Vagina (tissue), 2 donors: ENCODE measurements at regions not wholly inside any gene's neighbourhood (a gene's known extent, or its start where the extent isn't known, plus 50 kb on each side); places are given as distances from the start of the nearest gene placed in this dataset.
"Not testable (repeated sequence)": the region's sequence is repeated elsewhere in the genome, so short reads cannot be mapped to it uniquely, and the experiment has no call there.

Source experiments
- DNase-seq, 2 donors: peaks; one replicate each; pipeline ENCODE4 v3.0.0-alpha.2; 2017; ENCODE audit errors: extremely low spot score in 2 of 2
- H3K27ac ChIP-seq: fragments of 200-600 bp; sonication (generic); one replicate; pipeline ENCODE4 v1.5.1; 2019
- H3K27me3 ChIP-seq: fragments of 200-600 bp; sonication (generic); one replicate; pipeline ENCODE4 v1.5.1; 2019
- H3K36me3 ChIP-seq, 2 donors: fragments of 200-600 bp; sonication (generic); one replicate each; pipeline ENCODE4 v1.5.1; 2017 to 2019
- H3K4me1 ChIP-seq: fragments of 200-600 bp; sonication (generic); one replicate; pipeline ENCODE4 v1.5.1; 2019
- H3K4me3 ChIP-seq, 2 donors: fragments of 200-600 bp; sonication (generic); 1 replicate in 1 of 2; 2 replicates in 1 of 2; pipeline ENCODE4 v1.5.1; 2016 to 2019
- H3K9me3 ChIP-seq: fragments of 200-600 bp; sonication (generic); one replicate; pipeline ENCODE4 v1.5.1; 2019
- POLR2A ChIP-seq, 2 donors: fragments of 450-650 bp; IDR thresholded peaks; one replicate each; pipeline ENCODE4 v1.6.1; 2017; ENCODE audit warnings: antibody characterized with exemption in 2 of 2, mild to moderate bottlenecking in 2 of 2, moderate library complexity in 2 of 2
- POLR2AphosphoS5 ChIP-seq, 2 donors: sonication (generic); formaldehyde crosslinking; IDR thresholded peaks; one replicate each; pipeline ENCODE4 v1.9.0; 2017; ENCODE audit warnings: antibody characterized with exemption in 2 of 2, mild to moderate bottlenecking in 2 of 2, low read depth in 1 of 2; ENCODE audit not compliant: insufficient read depth in 1 of 2
- intact Hi-C: fragments of 100-400 bp; cut with DNase I; formaldehyde crosslinking; loops from one replicate; pipeline ENCODE4 v1.15.1; 2023
- TF ChIP-seq, protein P1 (sequence below), 3 experiments: fragments of 450-650 bp in 2 of 3; fragments of 200-600 bp in 1 of 3; sonication (generic) in 1 of 3; IDR thresholded peaks; one replicate each; pipeline ENCODE4 v1.5.1; 2017 to 2019; ENCODE audit warnings: antibody characterized with exemption in 3 of 3, mild to moderate bottlenecking in 2 of 3, moderate library complexity in 2 of 3

DNA sequence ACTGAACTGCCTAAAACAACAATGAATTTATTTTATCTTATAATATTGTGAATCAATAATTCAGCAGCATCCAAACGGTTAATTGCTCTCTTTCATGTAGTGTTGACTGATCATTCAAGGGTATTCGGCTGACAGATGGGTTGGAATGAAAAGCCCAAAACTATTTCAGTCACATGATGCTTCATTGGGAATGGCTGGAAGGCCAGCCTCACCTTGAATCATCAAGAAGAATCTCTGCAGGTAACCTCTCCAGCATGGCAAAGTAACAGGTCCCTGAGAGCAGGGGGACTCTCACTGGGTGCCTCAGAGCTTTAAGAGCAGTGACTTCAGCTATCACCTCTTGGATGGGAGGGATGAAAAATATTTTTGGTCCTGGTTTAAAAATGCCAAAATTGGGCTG lies 1395.7 kb downstream of the OLFM4 start:
- no peak for TF ChIP-seq POLR2AphosphoS5 (IDR thresholded peaks at IDR 0.05; ENCODE audit: insufficient read depth in 1 of 2, low read depth in 1 of 2)
- no peak for TF ChIP-seq POLR2A (IDR thresholded peaks at IDR 0.05)
- TF ChIP-seq, protein P1, sequence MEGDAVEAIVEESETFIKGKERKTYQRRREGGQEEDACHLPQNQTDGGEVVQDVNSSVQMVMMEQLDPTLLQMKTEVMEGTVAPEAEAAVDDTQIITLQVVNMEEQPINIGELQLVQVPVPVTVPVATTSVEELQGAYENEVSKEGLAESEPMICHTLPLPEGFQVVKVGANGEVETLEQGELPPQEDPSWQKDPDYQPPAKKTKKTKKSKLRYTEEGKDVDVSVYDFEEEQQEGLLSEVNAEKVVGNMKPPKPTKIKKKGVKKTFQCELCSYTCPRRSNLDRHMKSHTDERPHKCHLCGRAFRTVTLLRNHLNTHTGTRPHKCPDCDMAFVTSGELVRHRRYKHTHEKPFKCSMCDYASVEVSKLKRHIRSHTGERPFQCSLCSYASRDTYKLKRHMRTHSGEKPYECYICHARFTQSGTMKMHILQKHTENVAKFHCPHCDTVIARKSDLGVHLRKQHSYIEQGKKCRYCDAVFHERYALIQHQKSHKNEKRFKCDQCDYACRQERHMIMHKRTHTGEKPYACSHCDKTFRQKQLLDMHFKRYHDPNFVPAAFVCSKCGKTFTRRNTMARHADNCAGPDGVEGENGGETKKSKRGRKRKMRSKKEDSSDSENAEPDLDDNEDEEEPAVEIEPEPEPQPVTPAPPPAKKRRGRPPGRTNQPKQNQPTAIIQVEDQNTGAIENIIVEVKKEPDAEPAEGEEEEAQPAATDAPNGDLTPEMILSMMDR (IDR thresholded peaks at IDR 0.05) = no peak
- Histone ChIP-seq H3K4me3 (no peak overlapping the region), H3K27me3 (no peaks in the 10 kb centered on the region), H3K36me3 (no peaks in the 10 kb centered on the region), H3K27ac (no peak overlapping the region), H3K9me3 (no peaks in the 10 kb centered on the region), H3K4me1 (no peaks in the 10 kb centered on the region)
- DNase-seq = no peak
- intact Hi-C loops = no loop called here

DNA sequence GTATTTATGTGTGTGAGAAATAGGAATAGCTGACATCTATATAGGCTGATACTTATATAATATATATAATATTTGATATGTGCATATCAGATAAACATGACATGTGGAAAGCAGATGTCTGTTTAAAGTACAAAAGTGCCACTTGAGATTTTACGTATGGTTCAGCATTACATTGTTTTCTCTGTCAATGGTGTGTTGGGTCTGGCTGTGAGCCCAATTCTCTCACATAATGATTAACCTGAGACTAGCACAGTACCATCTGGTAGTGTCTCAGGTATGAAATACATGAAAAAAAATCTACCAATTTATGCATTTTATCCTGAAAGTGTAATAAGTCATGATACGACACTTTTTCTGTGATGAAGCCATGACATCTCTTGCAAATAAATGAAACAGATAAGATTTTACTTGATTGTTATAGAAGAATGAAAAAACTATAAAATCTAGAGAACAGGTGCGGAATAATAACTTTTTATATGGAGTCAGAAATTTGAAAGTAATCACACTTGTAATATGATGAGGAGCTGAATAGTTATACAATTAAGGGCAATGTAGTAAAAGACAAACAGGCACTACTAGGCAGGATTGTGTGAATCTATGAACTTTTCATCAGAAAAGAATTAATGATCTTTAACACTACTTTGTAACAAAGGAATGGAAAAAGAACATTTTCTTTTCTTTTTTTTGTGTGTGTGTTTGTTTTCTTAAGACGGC lies 1405.0 kb downstream of the OLFM4 start:
- no peaks in the 10 kb centered on the region for H3K9me3 ChIP-seq
- no peaks in the 10 kb centered on the region for H3K27me3 ChIP-seq
- H3K4me3 ChIP-seq = no peak overlapping the region
- TF ChIP-seq POLR2A (IDR thresholded peaks at IDR 0.05) (no peak), POLR2AphosphoS5 (IDR thresholded peaks at IDR 0.05; ENCODE audit: insufficient read depth in 1 of 2, low read depth in 1 of 2) (no peak)
- TF ChIP-seq, protein P1 (IDR thresholded peaks at IDR 0.05) = no peak
- H3K27ac ChIP-seq = no peak overlapping the region
- no peak for DNase-seq
- H3K4me1 ChIP-seq = no peaks in the 10 kb centered on the region
- intact Hi-C loops = no loop called here
- no peaks in the 10 kb centered on the region for H3K36me3 ChIP-seq

- DNase-seq, H3K36me3 ChIP-seq, H3K4me3 ChIP-seq, H3K27me3 ChIP-seq, H3K9me3 ChIP-seq, H3K27ac ChIP-seq, intact Hi-C loops, H3K4me1 ChIP-seq: not testable (repeated sequence)
Observed at GRCh38 chr13:54440853-54441400, 1412.3 kb downstream of the OLFM4 start.

- H3K36me3 ChIP-seq = no peaks in the 10 kb centered on the region
- intact Hi-C loops = no loop called here
- no peaks in the 10 kb centered on the region for H3K27me3 ChIP-seq
- DNase-seq = no peak
- H3K4me1 ChIP-seq = no peaks in the 10 kb centered on the region
- H3K4me3 ChIP-seq = no peak overlapping the region
- H3K27ac ChIP-seq = no peak overlapping the region
- H3K9me3 ChIP-seq = no peaks in the 10 kb centered on the region
- TF ChIP-seq POLR2A (IDR thresholded peaks at IDR 0.05) (no peak), POLR2AphosphoS5 (IDR thresholded peaks at IDR 0.05; ENCODE audit: insufficient read depth in 1 of 2, low read depth in 1 of 2) (no peak)
- TF ChIP-seq, protein P1 (IDR thresholded peaks at IDR 0.05) = no peak
Observed at GRCh38 chr13:54445453-54445852, 1416.8 kb downstream of the OLFM4 start.

GRCh38 chr13:54445865-54446264 lies 1417.3 kb downstream of the OLFM4 start:
- no peak for TF ChIP-seq POLR2A (IDR thresholded peaks at IDR 0.05)
- no peak for TF ChIP-seq POLR2AphosphoS5 (IDR thresholded peaks at IDR 0.05; ENCODE audit: insufficient read depth in 1 of 2, low read depth in 1 of 2)
- TF ChIP-seq, protein P1 (IDR thresholded peaks at IDR 0.05) = no peak
- intact Hi-C loops = no loop called here
- no peaks in the 10 kb centered on the region for H3K27me3 ChIP-seq
- H3K4me1 ChIP-seq = no peaks in the 10 kb centered on the region
- no peaks in the 10 kb centered on the region for H3K36me3 ChIP-seq
- no peak overlapping the region for H3K4me3 ChIP-seq
- H3K9me3 ChIP-seq = no peaks in the 10 kb centered on the region
- DNase-seq = no peak
- H3K27ac ChIP-seq = no peak overlapping the region
